ENCODE measurements at regions not wholly inside any gene's neighbourhood (a gene's known extent, or its start where the extent isn't known, plus 50 kb on each side); places are given as distances from the start of the nearest gene placed in this dataset.

GRCh38 chr19:34104557-34104956 lies 67.7 kb upstream of the LSM14A start:
- DNase-seq, result no peak

- no peak for DNase-seq
Observed at GRCh38 chr19:34109596-34109995, 62.7 kb upstream of the LSM14A start.

- no peak for DNase-seq
Observed at GRCh38 chr19:34118879-34119748, 53.2 kb upstream of the LSM14A start.

GRCh38 chr19:34120141-34120540 lies 52.2 kb upstream of the LSM14A start:
- no peak for DNase-seq

- peak in 1 of 51 donors; percentile 8 for DNase-seq
Observed at GRCh38 chr19:34120846-34121639, 51.3 kb upstream of the LSM14A start.

Measured in hypothalamus (tissue), 51 donors.